Activated T-cell treated with anti-CD3 and anti-CD28 coated beads for 24 hours (primary cell): ENCODE measurements at regions not wholly inside any gene's neighbourhood (a gene's known extent, or its start where the extent isn't known, plus 50 kb on each side); places are given as distances from the start of the nearest gene placed in this dataset.

Experiments used
- DNase-seq: peaks from one replicate; pipeline ENCODE4 v3.0.0-alpha.2; 2020; ENCODE audit warnings: low read depth

- no peak for DNase-seq
Observed at GRCh38 chr15:66945842-66946241, 119.6 kb upstream of the SMAD3 start.

GRCh38 chr15:66946578-66947164 lies 118.7 kb upstream of the SMAD3 start:
- DNase-seq: peak; percentile 69

GRCh38 chr15:66947471-66947870 lies 117.9 kb upstream of the SMAD3 start:
- no peak for DNase-seq

- no peak for DNase-seq
Observed at GRCh38 chr15:66948294-66948693, 117.1 kb upstream of the SMAD3 start.

- DNase-seq: no peak
Observed at GRCh38 chr15:66950114-66950513, 115.3 kb upstream of the SMAD3 start.

GRCh38 chr15:66951531-66952320 lies 113.7 kb upstream of the SMAD3 start:
- no peak for DNase-seq

GRCh38 chr15:66952756-66953522 lies 112.5 kb upstream of the SMAD3 start:
- no peak for DNase-seq

- no peak for DNase-seq
Observed at GRCh38 chr15:66953523-66954229, 111.7 kb upstream of the SMAD3 start.

GRCh38 chr15:66954601-66955000 lies 110.8 kb upstream of the SMAD3 start:
- DNase-seq: no peak

- DNase-seq: no peak
Observed at GRCh38 chr15:66955001-66955516, 110.3 kb upstream of the SMAD3 start.

GRCh38 chr15:66955871-66956585 lies 109.4 kb upstream of the SMAD3 start:
- no peak for DNase-seq

- no peak for DNase-seq
Observed at GRCh38 chr15:66956672-66957430, 108.6 kb upstream of the SMAD3 start.

- no peak for DNase-seq
Observed at GRCh38 chr15:66957431-66957720, 108.0 kb upstream of the SMAD3 start.

- DNase-seq: no peak
Observed at GRCh38 chr15:66959066-66959465, 106.3 kb upstream of the SMAD3 start.

GRCh38 chr15:66959875-66960274 lies 105.5 kb upstream of the SMAD3 start:
- no peak for DNase-seq

GRCh38 chr15:66960519-66960918 lies 104.9 kb upstream of the SMAD3 start:
- no peak for DNase-seq

GRCh38 chr15:66961407-66961884 lies 104.0 kb upstream of the SMAD3 start:
- no peak for DNase-seq

GRCh38 chr15:66961901-66962300 lies 103.5 kb upstream of the SMAD3 start:
- DNase-seq: no peak

GRCh38 chr15:66962522-66962921 lies 102.9 kb upstream of the SMAD3 start:
- DNase-seq: no peak

GRCh38 chr15:66963084-66963483 lies 102.3 kb upstream of the SMAD3 start:
- no peak for DNase-seq

- no peak for DNase-seq
Observed at GRCh38 chr15:66963710-66964109, 101.7 kb upstream of the SMAD3 start.
